HG02763 (cell line): ENCODE measurements at regions not wholly inside any gene's neighbourhood (a gene's known extent, or its start where the extent isn't known, plus 50 kb on each side); places are given as distances from the start of the nearest gene placed in this dataset.
"Not testable (repeated sequence)": the region's sequence is repeated elsewhere in the genome, so short reads cannot be mapped to it uniquely, and the experiment has no call there.

Experiments used
- ATAC-seq: cut with Tn5 transposase; IDR thresholded peaks from one replicate; pipeline ENCODE4 v1.9.1; 2021; ENCODE audit warnings: mild to moderate bottlenecking, moderate library complexity; ENCODE audit not compliant: unreplicated experiment

DNA sequence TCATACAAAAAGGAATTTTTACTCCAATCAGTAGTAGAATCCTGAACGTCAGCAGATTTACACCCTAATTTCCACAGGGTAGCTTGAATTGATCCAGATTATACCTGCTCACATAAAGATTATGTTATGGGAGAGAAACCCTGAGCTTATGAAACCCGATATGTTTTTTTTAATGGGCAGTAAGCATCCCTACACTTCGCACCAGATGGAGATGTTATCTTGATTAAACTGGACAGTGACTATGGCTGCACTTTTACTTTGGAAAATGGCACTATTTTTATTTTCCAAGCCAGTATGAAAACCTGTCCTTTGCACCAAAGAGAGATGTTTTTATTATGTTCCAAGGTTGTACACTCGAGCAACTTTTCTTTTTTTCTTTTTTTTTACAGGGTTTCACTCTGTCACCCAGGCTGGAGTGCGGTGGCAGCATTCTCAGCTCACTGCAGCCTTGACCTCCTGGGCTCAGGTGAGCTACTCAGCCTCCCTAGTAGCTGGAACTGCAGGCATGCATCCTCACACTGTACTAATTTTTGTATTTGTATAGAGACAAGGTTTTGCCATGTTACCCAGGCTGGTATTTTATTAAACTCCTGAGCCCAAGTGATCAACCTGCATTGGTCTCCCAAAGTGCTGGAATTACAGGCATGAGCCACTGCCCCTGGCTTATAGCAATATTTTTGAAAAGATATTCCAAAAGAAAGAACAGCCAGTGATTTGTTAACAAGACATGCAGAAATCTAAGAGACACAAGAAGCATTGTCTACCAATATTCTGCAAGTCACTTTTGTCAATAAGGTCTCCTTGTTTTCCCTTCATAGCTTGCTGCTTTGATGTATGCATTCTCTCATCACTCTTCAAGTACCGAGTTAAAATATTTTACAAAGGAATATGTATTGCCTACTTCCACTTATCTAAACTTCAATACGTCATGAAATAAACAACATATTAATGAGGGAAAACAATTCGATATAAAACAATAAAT, 1412.6 kb downstream of the ZPLD1 start:
- no peak for ATAC-seq

DNA sequence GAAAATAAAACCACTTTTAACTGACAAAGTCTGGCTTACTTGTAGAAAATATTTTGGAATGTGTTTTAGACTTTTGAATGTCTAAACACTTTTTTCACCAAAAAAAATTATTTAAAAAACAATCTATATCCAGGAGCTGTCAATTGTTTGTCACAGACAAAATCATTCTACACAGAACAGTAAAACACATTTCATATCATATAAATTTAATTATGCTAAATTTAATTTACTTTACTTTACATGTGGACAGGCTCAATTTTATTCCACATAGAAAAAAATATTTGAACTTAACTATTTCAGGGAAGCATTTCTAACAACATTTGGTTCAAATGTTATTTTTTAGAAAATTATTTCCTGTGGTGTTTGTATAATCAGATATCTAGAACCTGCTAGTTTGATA, 1417.0 kb downstream of the ZPLD1 start:
- ATAC-seq: no peak

- ATAC-seq: no peak
These were observed 1427.6 kb downstream of the ZPLD1 start for GRCh38 chr3:103862415-103862814.

- no peak for ATAC-seq
These were observed 1428.6 kb downstream of the ZPLD1 start for GRCh38 chr3:103863381-103863780.

GRCh38 chr3:103866113-103866512, 1431.3 kb downstream of the ZPLD1 start:
- ATAC-seq: no peak

- no peak for ATAC-seq
These were observed 1438.2 kb downstream of the ZPLD1 start for GRCh38 chr3:103873021-103873420.

DNA sequence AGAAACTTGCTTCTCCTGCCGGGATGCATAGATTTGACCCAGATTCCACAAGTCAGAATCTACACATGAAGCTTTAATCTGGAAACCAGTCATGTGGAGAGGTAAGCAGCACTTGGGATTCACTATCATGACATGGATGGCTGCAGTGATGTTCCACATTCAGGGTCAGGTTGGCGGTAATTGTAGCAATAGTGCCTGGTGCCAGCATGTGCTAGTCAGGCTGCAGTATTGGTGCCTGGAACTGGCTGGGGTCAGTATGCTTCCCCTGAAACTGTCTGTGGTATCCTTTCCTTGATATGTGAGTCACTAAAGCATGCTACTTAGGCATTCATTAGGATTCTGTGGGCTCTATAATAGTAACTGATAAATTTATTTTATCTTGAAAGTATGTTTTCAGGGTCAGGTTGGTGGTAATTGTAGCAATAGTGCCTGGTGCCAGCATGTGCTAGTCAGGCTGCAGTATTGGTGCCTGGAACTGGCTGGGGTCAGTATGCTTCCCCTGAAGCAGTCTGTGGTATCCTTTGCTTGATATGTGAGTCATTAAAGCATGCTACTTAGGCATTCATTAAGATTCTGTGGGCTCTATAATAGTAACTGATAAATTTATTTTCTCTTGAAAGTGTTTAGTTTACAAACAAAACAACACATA, 1439.2 kb downstream of the ZPLD1 start:
- no peak for ATAC-seq

DNA sequence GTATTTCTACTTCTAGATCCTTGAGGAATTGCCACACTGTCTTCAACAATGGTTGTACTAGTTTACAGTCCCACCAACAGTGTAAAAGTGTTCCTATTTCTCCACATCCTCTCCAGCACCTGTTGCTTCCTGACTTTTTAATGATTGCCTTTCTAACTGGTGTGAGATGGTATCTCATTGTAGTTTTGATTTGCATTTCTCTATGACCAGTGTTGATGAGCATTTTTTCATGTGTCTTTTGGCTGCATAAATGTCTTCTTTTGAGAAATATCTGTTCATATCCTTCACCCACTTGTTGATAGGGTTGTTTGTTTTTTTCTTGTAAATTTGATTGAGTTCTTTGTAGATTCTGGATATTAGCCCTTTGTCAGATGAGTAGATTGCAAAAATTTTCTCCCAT, 1447.0 kb downstream of the ZPLD1 start:
- ATAC-seq: not testable (repeated sequence)

- ATAC-seq: no peak
These were observed 1454.9 kb downstream of the ZPLD1 start for GRCh38 chr3:103889675-103890074.

- ATAC-seq: no peak
These were observed 1459.5 kb downstream of the ZPLD1 start for GRCh38 chr3:103894162-103894822.

DNA sequence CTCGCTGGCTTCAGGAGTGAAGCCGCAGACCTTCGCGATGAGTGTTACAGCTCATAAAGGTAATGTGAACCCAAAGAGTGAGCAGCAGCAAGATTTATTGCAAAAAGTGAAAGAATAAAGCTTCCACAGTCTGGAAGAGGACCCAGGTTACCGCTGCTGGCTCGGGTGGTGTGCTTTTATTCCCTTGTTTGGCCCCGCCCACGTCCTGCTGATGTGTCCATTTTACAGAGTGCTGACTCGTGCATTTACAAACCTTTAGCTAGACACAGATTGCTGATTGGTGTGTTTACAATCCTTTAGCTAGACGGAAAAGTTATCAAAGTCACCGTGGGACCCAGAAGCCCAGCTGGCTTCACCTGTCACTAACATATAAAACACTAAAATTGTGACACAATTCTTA, 1464.5 kb downstream of the ZPLD1 start:
- ATAC-seq: no peak

GRCh38 chr3:103904991-103905390, 1461.7 kb upstream of the ALCAM start:
- no peak for ATAC-seq

DNA sequence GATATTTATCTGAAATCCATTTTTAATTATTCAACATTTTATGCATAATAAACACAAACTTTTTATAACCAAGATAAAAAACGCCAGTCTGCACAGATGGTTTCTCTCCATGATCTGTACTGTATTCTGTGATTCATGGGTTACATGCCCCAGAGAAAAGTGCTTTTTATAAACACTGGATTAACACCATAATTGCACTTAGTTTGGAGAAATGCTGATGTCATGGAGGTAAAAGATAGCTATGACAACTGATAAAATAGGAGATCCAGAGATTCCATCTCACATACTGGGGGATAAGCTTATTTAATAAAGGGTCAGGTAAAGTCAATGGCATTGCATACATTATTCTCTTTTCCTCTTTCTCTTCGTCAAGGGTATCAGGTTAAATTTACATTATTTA, 1460.4 kb upstream of the ALCAM start:
- no peak for ATAC-seq

- ATAC-seq: no peak
These were observed 1459.9 kb upstream of the ALCAM start for GRCh38 chr3:103906808-103907207.

- ATAC-seq: no peak
These were observed 1459.1 kb upstream of the ALCAM start for GRCh38 chr3:103907567-103907966.

GRCh38 chr3:103909395-103909794, 1457.3 kb upstream of the ALCAM start:
- ATAC-seq: no peak

GRCh38 chr3:103918336-103918735, 1448.4 kb upstream of the ALCAM start:
- no peak for ATAC-seq

- no peak for ATAC-seq
These were observed 1447.4 kb upstream of the ALCAM start for GRCh38 chr3:103919327-103919726.

DNA sequence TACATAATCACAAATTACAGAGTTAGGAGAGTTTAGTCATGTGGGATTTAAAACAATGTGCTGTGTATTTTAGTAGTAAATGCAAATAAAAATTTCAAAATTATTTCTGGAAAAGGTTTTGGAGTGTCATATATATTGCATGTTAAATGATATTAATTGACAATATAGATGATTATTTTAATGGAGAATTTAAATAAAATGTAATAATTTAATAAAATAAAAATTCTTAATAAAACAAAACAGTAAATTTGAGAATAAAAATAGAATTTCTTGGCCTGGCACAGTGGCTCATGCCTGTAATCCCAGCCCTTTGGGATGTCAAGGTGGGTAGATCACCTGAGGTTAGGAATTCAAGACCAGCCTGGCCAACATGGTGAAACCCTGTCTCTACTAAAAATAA, 1442.8 kb upstream of the ALCAM start:
- no peak for ATAC-seq

DNA sequence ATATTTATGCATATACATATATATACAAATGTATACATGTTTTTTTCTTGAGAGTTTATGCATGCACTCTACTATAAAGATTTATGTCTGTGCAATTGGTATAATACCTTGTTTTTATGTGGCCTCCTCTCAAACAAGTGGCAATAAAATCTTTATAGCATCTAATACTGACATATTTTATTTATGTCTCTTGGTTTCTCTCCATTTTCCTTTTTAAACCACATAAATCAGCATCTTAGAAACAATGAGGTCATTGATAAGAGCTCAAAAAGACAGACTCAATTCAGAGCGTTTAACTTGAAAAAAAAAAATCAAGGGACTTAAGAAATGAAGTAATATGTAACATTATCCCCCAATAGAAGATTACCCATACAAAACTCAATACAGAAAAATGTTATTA, 1442.2 kb upstream of the ALCAM start:
- no peak for ATAC-seq

GRCh38 chr3:103926936-103927335, 1439.8 kb upstream of the ALCAM start:
- ATAC-seq: no peak

DNA sequence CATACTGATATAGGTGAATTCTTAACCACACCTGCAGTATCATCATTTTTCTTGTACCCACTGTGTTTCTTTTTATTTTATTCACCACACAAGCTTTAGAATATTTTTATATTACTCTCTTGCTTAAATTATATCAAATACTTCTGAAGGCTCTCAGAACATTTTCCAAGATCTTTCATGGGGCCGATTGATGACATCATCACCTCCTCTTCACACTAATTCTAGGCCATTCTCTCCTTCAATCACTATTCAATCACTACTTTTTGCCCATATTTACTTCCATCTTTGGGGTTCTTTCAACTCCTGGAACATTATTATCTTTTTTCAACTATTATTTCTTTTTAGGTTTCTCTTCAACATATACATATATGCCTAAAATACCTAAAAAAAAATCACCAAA, 1438.8 kb upstream of the ALCAM start:
- ATAC-seq: no peak
